ENCODE measurements at regions not wholly inside any gene's neighbourhood (a gene's known extent, or its start where the extent isn't known, plus 50 kb on each side); places are given as distances from the start of the nearest gene placed in this dataset.
A peak's percentile ranks its signal among the peaks of the same experiment; 100 is the strongest.

DNA sequence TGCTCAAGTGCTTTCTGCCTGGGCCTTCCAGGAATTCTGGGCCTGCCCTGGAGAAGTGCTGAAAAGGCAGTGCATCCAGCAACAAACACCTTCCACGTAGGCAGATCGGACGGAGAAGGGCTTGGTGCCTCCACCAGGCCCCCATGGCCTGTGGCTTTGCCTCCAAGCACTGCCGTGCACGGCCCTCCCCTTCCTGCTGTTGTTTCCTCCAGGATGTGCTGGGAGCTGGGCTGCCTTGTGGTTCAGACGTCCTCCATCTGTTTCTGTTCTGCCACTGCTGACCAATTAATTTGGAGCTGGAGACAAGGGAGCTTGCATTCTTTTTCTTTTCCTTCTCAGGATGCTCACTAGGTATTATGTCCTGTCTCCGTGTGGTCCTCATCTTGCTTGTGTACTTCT, 197.0 kb downstream of the HRH4 start:
- Mint-ChIP-seq H3K4me1 (ENCODE audit: low read depth) (peaks cover 11% of the 10 kb centered on the region), H3K27me3 (no peaks in the 10 kb centered on the region), H3K27ac (no peak overlapping the region), H3K4me3 (no peak overlapping the region), H3K36me3 (ENCODE audit: low read depth) (no peaks in the 10 kb centered on the region), H3K9me3 (no peaks in the 10 kb centered on the region)
- intact Hi-C loops (cut with micrococcal nuclease): no loop called here

DNA sequence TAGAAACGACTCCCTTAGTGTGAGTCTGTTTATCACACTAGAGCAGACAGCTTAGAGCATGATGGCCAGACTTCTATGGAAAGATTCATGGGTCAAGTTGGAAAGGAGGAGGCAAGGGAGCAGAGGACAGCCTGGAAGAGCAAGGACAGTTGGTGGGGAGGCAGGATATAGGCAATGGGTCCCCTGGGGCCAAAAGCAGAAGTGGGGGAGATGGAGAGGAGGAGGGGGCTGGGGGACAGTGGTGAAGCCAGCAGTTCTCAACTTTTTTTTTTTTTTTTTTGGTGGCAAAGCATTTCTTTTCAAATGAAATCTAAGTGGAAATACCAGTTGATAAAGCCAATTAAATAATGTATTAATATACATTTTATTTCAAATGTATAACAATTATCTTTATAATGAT, 197.9 kb downstream of the HRH4 start:
- Mint-ChIP-seq H3K27me3 (no peaks in the 10 kb centered on the region), H3K4me3 (no peak overlapping the region), H3K36me3 (ENCODE audit: low read depth) (no peaks in the 10 kb centered on the region), H3K9me3 (no peaks in the 10 kb centered on the region), H3K4me1 (ENCODE audit: low read depth) (peaks cover 11% of the 10 kb centered on the region), H3K27ac (no peak overlapping the region)
- intact Hi-C loops (cut with micrococcal nuclease): no loop called here

DNA sequence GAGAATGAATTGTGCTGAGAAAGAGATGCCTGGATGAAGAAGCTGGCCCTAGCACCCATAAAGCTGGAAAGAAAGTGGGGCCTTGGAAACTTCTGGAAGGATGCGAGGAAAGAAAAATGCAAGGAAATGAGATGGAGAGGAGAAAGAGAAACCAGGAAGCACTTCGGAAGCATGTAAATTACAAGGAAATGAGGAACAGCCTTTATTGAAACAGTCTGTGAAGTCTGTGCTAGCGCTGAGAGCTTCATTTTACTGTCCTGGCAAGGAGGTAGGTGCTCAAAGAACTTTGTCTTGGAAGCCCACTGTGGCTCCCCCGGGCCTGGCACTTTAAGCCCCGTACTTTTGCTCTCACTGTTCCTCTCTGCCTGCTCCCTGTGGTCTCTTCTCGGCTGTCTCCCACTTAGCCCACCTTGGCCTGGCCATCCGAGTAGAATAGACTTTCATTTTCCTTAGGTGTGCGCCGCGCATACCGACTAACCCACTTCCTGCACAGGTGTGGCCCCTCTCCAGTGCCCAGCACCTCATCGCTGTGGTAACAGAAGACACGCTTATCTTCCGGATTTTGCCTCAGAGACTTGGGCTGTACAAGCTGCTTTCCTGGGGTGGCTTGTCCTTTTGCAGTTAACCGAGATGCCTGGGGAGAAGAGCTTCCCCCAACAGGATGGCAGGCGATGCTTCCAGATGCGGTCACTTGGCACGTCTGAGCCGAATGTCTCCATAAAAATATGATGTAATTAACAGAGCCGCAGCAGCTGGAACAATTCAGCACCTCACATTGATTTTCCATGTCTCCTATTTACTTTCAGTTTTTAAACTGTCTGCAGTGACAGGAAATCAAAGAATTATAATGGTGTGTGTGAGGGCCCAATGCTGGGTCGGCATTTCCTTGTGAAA, 199.6 kb downstream of the HRH4 start:
- H3K27me3 Mint-ChIP-seq: no peaks in the 10 kb centered on the region
- no peaks in the 10 kb centered on the region for H3K9me3 Mint-ChIP-seq
- H3K4me1 Mint-ChIP-seq (ENCODE audit: low read depth): peaks cover 11% of the 10 kb centered on the region
- H3K27ac Mint-ChIP-seq: peak overlapping the region; percentile 39
- intact Hi-C loops (cut with micrococcal nuclease): no loop called here
- no peaks in the 10 kb centered on the region for H3K36me3 Mint-ChIP-seq (ENCODE audit: low read depth)
- peak overlapping the region; percentile 73 for H3K4me3 Mint-ChIP-seq

DNA sequence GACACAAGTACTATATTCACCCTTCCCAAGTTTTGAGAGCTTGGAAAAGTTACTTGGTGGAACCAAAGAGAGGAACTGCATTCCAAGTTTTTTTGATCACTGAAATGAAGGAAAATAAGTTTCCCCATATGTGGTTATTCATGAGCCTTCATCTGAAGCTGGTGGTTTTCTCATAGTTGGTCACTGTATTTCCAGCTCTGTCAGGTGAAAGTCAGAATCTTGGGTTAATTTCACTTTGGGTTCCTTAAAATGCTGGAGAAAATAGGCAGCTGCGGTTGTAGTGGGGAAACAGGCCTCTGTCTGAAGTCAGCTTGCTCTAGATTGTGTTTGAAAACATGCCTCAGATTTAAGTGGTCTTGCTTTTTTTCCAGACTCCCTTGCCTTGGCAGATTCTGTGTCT, 200.5 kb downstream of the HRH4 start:
- peaks cover 11% of the 10 kb centered on the region for H3K4me1 Mint-ChIP-seq (ENCODE audit: low read depth)
- H3K27ac Mint-ChIP-seq: no peak overlapping the region
- H3K9me3 Mint-ChIP-seq: no peaks in the 10 kb centered on the region
- H3K36me3 Mint-ChIP-seq (ENCODE audit: low read depth): no peaks in the 10 kb centered on the region
- intact Hi-C loops (cut with micrococcal nuclease): no loop called here
- no peaks in the 10 kb centered on the region for H3K27me3 Mint-ChIP-seq
- H3K4me3 Mint-ChIP-seq: no peak overlapping the region

DNA sequence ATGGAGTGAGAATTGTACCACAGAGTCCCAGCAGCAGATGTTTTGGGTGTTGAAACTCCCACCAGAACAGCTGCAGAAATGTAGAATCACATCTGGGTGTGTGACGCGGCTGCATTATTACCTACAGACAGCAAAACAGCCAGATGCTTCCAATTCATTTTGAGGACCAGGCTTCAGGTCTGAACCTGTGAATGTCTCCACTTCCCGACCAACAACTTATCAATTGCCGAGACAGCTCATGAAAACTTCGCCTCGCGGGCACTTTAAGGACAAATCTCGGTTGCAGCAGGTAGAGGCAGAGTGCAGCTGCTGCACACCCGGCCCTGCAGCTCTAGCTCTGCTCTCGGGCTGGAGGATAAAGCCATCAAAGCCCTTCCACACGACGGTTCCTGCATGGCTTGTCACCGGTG, 202.0 kb downstream of the HRH4 start:
- Mint-ChIP-seq H3K9me3 (no peaks in the 10 kb centered on the region), H3K36me3 (ENCODE audit: low read depth) (no peaks in the 10 kb centered on the region), H3K27ac (no peak overlapping the region), H3K4me3 (no peak overlapping the region), H3K4me1 (ENCODE audit: low read depth) (peaks cover 11% of the 10 kb centered on the region), H3K27me3 (no peaks in the 10 kb centered on the region)
- intact Hi-C loops (cut with micrococcal nuclease): no loop called here

GRCh38 chr18:24663026-24663425, 202.6 kb downstream of the HRH4 start:
- H3K36me3 Mint-ChIP-seq (ENCODE audit: low read depth): no peaks in the 10 kb centered on the region
- no peak overlapping the region for H3K27ac Mint-ChIP-seq
- no peaks in the 10 kb centered on the region for H3K27me3 Mint-ChIP-seq
- peaks cover 11% of the 10 kb centered on the region for H3K4me1 Mint-ChIP-seq (ENCODE audit: low read depth)
- no peak overlapping the region for H3K4me3 Mint-ChIP-seq
- intact Hi-C loops (cut with micrococcal nuclease): no loop called here
- H3K9me3 Mint-ChIP-seq: no peaks in the 10 kb centered on the region

- Mint-ChIP-seq H3K27ac (no peak overlapping the region), H3K27me3 (no peaks in the 10 kb centered on the region), H3K36me3 (ENCODE audit: low read depth) (no peaks in the 10 kb centered on the region), H3K4me1 (ENCODE audit: low read depth) (no peaks in the 10 kb centered on the region), H3K4me3 (no peak overlapping the region), H3K9me3 (no peaks in the 10 kb centered on the region)
- intact Hi-C loops (cut with micrococcal nuclease): no loop called here
Observed at GRCh38 chr18:24669015-24669414, 208.6 kb downstream of the HRH4 start.

DNA sequence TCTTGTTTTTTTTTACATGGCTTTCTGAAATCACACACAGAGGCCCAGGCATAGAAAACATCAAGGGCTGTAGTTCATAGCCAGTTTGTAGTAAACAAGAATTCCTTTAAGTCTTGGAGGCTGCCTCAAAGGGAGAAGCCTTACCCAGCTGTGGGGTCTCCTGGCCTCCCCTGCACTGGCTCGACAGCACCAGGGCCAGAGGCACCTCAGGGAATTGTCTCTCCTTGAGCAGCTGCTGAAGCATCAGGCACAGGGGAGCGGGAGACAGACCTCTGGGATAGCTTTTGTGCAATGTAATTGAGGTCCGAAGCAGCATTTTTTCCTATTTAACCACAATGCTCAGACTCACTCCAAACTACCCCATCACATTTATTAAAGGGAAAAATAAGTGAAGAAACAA, 209.1 kb downstream of the HRH4 start:
- no peak overlapping the region for H3K4me3 Mint-ChIP-seq
- intact Hi-C loops (cut with micrococcal nuclease): no loop called here

DNA sequence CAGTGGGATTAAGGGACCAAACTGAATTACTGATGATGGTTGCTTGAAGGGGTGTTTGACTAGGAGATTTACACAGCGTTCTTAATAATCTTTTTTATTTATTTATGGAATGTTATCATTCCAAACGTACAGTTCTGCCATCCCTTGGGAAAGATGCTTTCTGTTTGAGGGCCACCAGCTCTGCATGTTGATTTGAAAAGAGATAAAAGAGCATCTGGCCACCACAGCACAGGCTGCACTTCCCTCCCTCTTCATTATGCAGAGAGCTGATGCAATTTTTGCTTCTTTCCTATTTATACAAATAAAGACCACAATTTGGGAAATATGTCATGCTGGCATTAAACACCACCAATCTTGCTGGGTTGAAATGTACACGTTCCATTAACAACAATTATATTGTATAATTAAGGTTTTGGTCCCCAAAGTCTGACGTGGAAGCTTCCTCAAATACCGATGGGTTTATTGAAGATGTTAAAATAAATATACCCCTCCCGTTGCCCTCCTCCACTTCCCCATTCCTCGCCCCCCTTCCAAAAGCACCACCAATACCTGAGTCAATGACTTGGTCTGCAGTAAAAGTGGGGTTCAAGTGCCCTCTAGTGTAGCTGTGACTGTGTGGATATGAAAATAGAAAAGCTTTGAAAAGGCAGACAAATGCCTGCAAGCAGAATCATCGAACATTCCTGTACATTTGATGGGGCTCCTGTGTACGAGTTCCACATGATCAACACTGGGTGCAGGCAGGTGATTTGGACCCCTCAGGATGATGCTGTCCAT, 211.9 kb downstream of the HRH4 start:
- Mint-ChIP-seq H3K27me3 (no peaks in the 10 kb centered on the region), H3K9me3 (no peaks in the 10 kb centered on the region), H3K36me3 (ENCODE audit: low read depth) (no peaks in the 10 kb centered on the region), H3K4me3 (no peak overlapping the region), H3K27ac (no peak overlapping the region), H3K4me1 (ENCODE audit: low read depth) (no peaks in the 10 kb centered on the region)
- intact Hi-C loops (cut with micrococcal nuclease): no loop called here

More for the DNA sequence above, 209.1 kb downstream of the HRH4 start:
- no peaks in the 10 kb centered on the region for H3K36me3 Mint-ChIP-seq (ENCODE audit: low read depth)
- H3K9me3 Mint-ChIP-seq: no peaks in the 10 kb centered on the region
- no peaks in the 10 kb centered on the region for H3K4me1 Mint-ChIP-seq (ENCODE audit: low read depth)
- no peaks in the 10 kb centered on the region for H3K27me3 Mint-ChIP-seq
- H3K27ac Mint-ChIP-seq: no peak overlapping the region

DNA sequence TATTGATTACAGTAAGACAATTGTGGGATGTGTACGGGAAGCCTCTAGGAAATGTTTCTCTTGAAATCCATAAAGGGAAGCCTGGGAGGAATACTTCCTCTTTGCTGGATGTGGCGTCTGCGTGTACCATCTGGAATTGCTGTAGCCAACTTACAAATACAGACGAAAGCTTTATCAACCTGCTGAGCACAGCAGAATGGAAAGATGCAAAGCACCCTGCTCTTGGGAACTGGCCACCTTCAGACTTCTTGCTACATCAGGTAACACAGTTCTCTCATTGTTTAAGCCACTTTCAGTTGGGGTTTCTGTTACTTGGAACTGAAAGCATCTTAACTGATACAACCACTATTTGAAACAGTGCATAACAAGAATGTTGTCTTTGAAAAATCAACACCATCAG, 213.8 kb downstream of the HRH4 start:
- H3K27ac Mint-ChIP-seq: no peak overlapping the region
- no peaks in the 10 kb centered on the region for H3K27me3 Mint-ChIP-seq
- no peak overlapping the region for H3K4me3 Mint-ChIP-seq
- H3K9me3 Mint-ChIP-seq: no peaks in the 10 kb centered on the region
- H3K36me3 Mint-ChIP-seq (ENCODE audit: low read depth): no peaks in the 10 kb centered on the region
- intact Hi-C loops (cut with micrococcal nuclease): no loop called here
- no peaks in the 10 kb centered on the region for H3K4me1 Mint-ChIP-seq (ENCODE audit: low read depth)

DNA sequence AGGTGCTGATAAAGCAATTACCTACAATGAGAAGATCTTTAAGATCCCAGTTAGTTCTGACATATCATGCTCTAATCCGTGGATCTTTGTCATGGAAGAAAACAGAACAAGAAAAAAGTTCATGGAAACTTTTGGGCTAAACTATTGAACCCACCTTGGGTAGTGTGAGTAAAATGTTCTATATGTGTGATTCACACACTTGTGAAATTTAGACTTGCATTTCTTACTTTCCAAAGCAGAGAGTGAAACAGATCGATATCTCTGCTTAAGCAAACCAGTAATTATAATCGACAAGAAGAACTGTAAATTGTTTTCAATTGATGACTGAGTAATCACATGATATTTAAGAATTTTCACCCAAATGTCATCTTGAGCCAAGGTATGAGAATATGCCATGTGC, 214.2 kb downstream of the HRH4 start:
- Mint-ChIP-seq H3K36me3 (ENCODE audit: low read depth) (no peaks in the 10 kb centered on the region), H3K9me3 (no peaks in the 10 kb centered on the region), H3K4me3 (no peak overlapping the region), H3K4me1 (ENCODE audit: low read depth) (no peaks in the 10 kb centered on the region), H3K27ac (no peak overlapping the region), H3K27me3 (no peaks in the 10 kb centered on the region)
- intact Hi-C loops (cut with micrococcal nuclease): no loop called here

GRCh38 chr18:24677011-24677410, 216.6 kb downstream of the HRH4 start:
- Mint-ChIP-seq H3K4me3 (no peak overlapping the region), H3K9me3 (no peaks in the 10 kb centered on the region), H3K27me3 (no peaks in the 10 kb centered on the region), H3K4me1 (ENCODE audit: low read depth) (no peaks in the 10 kb centered on the region), H3K36me3 (ENCODE audit: low read depth) (no peaks in the 10 kb centered on the region), H3K27ac (no peak overlapping the region)
- intact Hi-C loops (cut with micrococcal nuclease): no loop called here

DNA sequence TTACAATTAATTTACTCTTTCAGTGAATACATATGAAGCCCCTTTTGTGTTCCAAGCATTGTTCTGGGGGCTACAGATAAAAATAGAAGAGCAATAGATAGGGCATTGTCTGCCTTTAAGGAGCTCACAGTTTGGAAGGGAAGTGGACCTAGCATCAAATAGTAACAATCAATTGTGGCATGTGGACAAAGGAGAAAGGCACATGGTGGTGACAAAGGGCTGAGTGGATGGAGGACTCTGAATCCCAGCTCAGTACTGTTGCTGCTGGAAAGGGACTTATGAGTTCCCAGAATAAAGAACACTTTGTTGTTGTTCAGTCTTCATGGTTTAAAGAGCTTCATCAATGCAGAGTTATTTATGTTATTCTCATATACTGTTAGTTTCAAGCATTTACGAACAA, 217.7 kb downstream of the HRH4 start:
- H3K4me3 Mint-ChIP-seq: no peak overlapping the region
- no peaks in the 10 kb centered on the region for H3K36me3 Mint-ChIP-seq (ENCODE audit: low read depth)
- no peak overlapping the region for H3K27ac Mint-ChIP-seq
- no peaks in the 10 kb centered on the region for H3K4me1 Mint-ChIP-seq (ENCODE audit: low read depth)
- intact Hi-C loops (cut with micrococcal nuclease): no loop called here
- no peaks in the 10 kb centered on the region for H3K9me3 Mint-ChIP-seq
- H3K27me3 Mint-ChIP-seq: no peaks in the 10 kb centered on the region

- peaks cover 3% of the 10 kb centered on the region for H3K9me3 Mint-ChIP-seq
- intact Hi-C loops (cut with micrococcal nuclease): no loop called here
Observed at GRCh38 chr18:24678626-24679025, 218.2 kb downstream of the HRH4 start.

More at GRCh38 chr18:24678626-24679025, 218.2 kb downstream of the HRH4 start:
- Mint-ChIP-seq H3K36me3 (ENCODE audit: low read depth) (no peaks in the 10 kb centered on the region), H3K27ac (no peak overlapping the region), H3K4me3 (no peak overlapping the region), H3K27me3 (no peaks in the 10 kb centered on the region), H3K4me1 (ENCODE audit: low read depth) (no peaks in the 10 kb centered on the region)

Data from dendritic cell treated with granulocyte-macrophage colony-stimulating factor and Interleukin-4, amounts not matched to agents 40 ng/mL and 50 ng/mL, for 4 days (primary cell).